ENCODE measurements at regions not wholly inside any gene's neighbourhood (a gene's known extent, or its start where the extent isn't known, plus 50 kb on each side); places are given as distances from the start of the nearest gene placed in this dataset.

GRCh38 chr17:5821803-5822202, 237.5 kb upstream of the NLRP1 start:
- DNase-seq = no peak

GRCh38 chr17:5822281-5823060, 238.2 kb upstream of the NLRP1 start:
- no peak for DNase-seq

- DNase-seq = no peak
These were observed 238.9 kb upstream of the NLRP1 start for GRCh38 chr17:5823219-5823618.

GRCh38 chr17:5825717-5826330, 241.5 kb upstream of the NLRP1 start:
- DNase-seq = no peak

- no peak for DNase-seq
These were observed 242.1 kb upstream of the NLRP1 start for GRCh38 chr17:5826384-5826783.

GRCh38 chr17:5830921-5831320, 239.3 kb upstream of the WSCD1 start:
- no peak for DNase-seq

GRCh38 chr17:5832886-5833285, 237.3 kb upstream of the WSCD1 start:
- DNase-seq = no peak

- DNase-seq = no peak
These were observed 233.1 kb upstream of the WSCD1 start for GRCh38 chr17:5837055-5837491.

- no peak for DNase-seq
These were observed 231.4 kb upstream of the WSCD1 start for GRCh38 chr17:5838661-5839300.

GRCh38 chr17:5840811-5841446, 229.2 kb upstream of the WSCD1 start:
- no peak for DNase-seq

GRCh38 chr17:5841862-5842261, 228.3 kb upstream of the WSCD1 start:
- DNase-seq = no peak

GRCh38 chr17:5843366-5844026, 226.7 kb upstream of the WSCD1 start:
- DNase-seq = no peak

- DNase-seq = no peak
These were observed 224.2 kb upstream of the WSCD1 start for GRCh38 chr17:5846001-5846400.

- no peak for DNase-seq
These were observed 215.2 kb upstream of the WSCD1 start for GRCh38 chr17:5854871-5855554.

- DNase-seq = no peak
These were observed 208.9 kb upstream of the WSCD1 start for GRCh38 chr17:5861246-5861645.

GRCh38 chr17:5861854-5862253, 208.3 kb upstream of the WSCD1 start:
- no peak for DNase-seq

- DNase-seq = no peak
These were observed 207.8 kb upstream of the WSCD1 start for GRCh38 chr17:5862395-5862794.

- DNase-seq = no peak
These were observed 205.2 kb upstream of the WSCD1 start for GRCh38 chr17:5864741-5865657.

GRCh38 chr17:5866978-5867377, 203.2 kb upstream of the WSCD1 start:
- DNase-seq = no peak

GRCh38 chr17:5869041-5869745, 201.0 kb upstream of the WSCD1 start:
- DNase-seq = no peak
